ENCODE measurements at regions not wholly inside any gene's neighbourhood (a gene's known extent, or its start where the extent isn't known, plus 50 kb on each side); places are given as distances from the start of the nearest gene placed in this dataset.

- TF ChIP-seq E2F4 (IDR thresholded peaks at IDR 0.05; ENCODE audit: low read depth, low read length) (no peak), KLF5 (IDR thresholded peaks at IDR 0.05; ENCODE audit: partially characterized antibody) (no peak)
These were observed 390.9 kb downstream of the GATA3 start (continued) for GRCh38 chr10:8445353-8445752.

GRCh38 chr10:8449909-8450308 lies 395.4 kb downstream of the GATA3 start:
- intact Hi-C loops (cut with micrococcal nuclease; ENCODE audit: unreplicated experiment), result no loop called here
- H3K36me3 ChIP-seq (ENCODE audit: control insufficient read depth in 2 of 2, insufficient read depth in 2 of 2, low read length in 1 of 2), result no peaks in the 10 kb centered on the region
- H3K9me3 ChIP-seq (replicated peaks; ENCODE audit: control insufficient read depth, insufficient read depth, low read length), result no peaks in the 10 kb centered on the region
- ATAC-seq (no peak), DNase-seq (ENCODE audit: low read depth, low spot score) (no peak), FAIRE-seq (no peak)
- H3K9ac ChIP-seq (ENCODE audit: control insufficient read depth, insufficient read depth, low read length), result no peak overlapping the region
- POLR2A ChIA-PET, result no interaction called here
- RAD21 ChIA-PET (ENCODE audit: unreplicated experiment), result no interaction called here
- H3K27me3 ChIP-seq (replicated peaks in 1 of 2; ENCODE audit: control insufficient read depth in 2 of 2, insufficient read depth in 2 of 2, low read length in 1 of 2), result no peaks in the 10 kb centered on the region
- SMC1A ChIA-PET (ENCODE audit: uncharacterized antibody, unreplicated experiment), result interaction anchor here (0.9 kb wide), 1 partner anchor 41 kb away, joined by 3 read pairs; no protein-coding TSS in a partner anchor
- no peaks in the 10 kb centered on the region for H4K20me1 ChIP-seq (ENCODE audit: control insufficient read depth, insufficient read depth)
- CTCF ChIA-PET, result no interaction called here
- no peaks in the 10 kb centered on the region for H3K4me1 ChIP-seq (ENCODE audit: control insufficient read depth, insufficient read depth, low read length)
- H3K27ac ChIP-seq (ENCODE audit: control insufficient read depth, insufficient read depth), result no peak overlapping the region
- no peaks in the 10 kb centered on the region for H3K79me2 ChIP-seq (ENCODE audit: control insufficient read depth, insufficient read depth, low read length)
- in situ Hi-C loops (cut with MboI), result no loop called here
- no peak overlapping the region for H3K4me3 ChIP-seq
- 32% methylated on average over 9 of the region's 9 CpGs for WGBS (ENCODE audit: insufficient coverage, insufficient replicate concordance, low lambda C conversion rate, missing lambda C conversion rate)
- BruUV-seq (replicated peaks), result no TSS peak
- no peak overlapping the region for H3K4me2 ChIP-seq (ENCODE audit: control insufficient read depth, insufficient read depth)
- no peak overlapping the region for H2AFZ ChIP-seq (ENCODE audit: control insufficient read depth, low read depth, low read length)
- no peak for TF ChIP-seq BCL11A (IDR thresholded peaks at IDR 0.05; ENCODE audit: low read depth, low read length)
- no peak for TF ChIP-seq ZNF274 (IDR thresholded peaks at IDR 0.05; ENCODE audit: insufficient read depth, insufficient read length)
- TF ChIP-seq PRDM15 (CRISPR knock-in tag; IDR thresholded peaks at IDR 0.05), result no peak
- TF ChIP-seq, protein P1, sequence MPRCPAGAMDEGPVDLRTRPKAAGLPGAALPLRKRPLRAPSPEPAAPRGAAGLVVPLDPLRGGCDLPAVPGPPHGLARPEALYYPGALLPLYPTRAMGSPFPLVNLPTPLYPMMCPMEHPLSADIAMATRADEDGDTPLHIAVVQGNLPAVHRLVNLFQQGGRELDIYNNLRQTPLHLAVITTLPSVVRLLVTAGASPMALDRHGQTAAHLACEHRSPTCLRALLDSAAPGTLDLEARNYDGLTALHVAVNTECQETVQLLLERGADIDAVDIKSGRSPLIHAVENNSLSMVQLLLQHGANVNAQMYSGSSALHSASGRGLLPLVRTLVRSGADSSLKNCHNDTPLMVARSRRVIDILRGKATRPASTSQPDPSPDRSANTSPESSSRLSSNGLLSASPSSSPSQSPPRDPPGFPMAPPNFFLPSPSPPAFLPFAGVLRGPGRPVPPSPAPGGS (IDR thresholded peaks at IDR 0.05; ENCODE audit: borderline replicate concordance, insufficient read depth, low read depth, low read length, poor library complexity, severe bottlenecking), result no peak
- no peak for TF ChIP-seq MEF2B (IDR thresholded peaks at IDR 0.05; ENCODE audit: partially characterized antibody, poor library complexity, severe bottlenecking)
- TF ChIP-seq BHLHE40 (IDR thresholded peaks at IDR 0.05; ENCODE audit: borderline replicate concordance in 1 of 2, low read depth in 2 of 2, low read length in 1 of 2), result no peak
- TF ChIP-seq SIX5 (IDR thresholded peaks at IDR 0.05; ENCODE audit: low read depth, low read length, severe bottlenecking), result no peak
- no peak for TF ChIP-seq STAT3 (IDR thresholded peaks at IDR 0.05; ENCODE audit: low read depth, low read length)
- no peak for TF ChIP-seq BACH1 (IDR thresholded peaks at IDR 0.05; ENCODE audit: borderline replicate concordance)
- TF ChIP-seq PAX8 (IDR thresholded peaks at IDR 0.05), result no peak
- no peak for TF ChIP-seq DPF2 (IDR thresholded peaks at IDR 0.05)
- no peak for TF ChIP-seq MYB (IDR thresholded peaks at IDR 0.05; ENCODE audit: borderline replicate concordance, low read depth, low read length)
- no peak for TF ChIP-seq WRNIP1 (IDR thresholded peaks at IDR 0.05; ENCODE audit: borderline replicate concordance, low read depth, low read length)
- TF ChIP-seq TCF7 (IDR thresholded peaks at IDR 0.05; ENCODE audit: borderline replicate concordance), result no peak
- TF ChIP-seq IRF3 (IDR thresholded peaks at IDR 0.05), result no peak
- no peak for TF ChIP-seq ZNF622 (IDR thresholded peaks at IDR 0.05)
